H1 (cell line): ENCODE measurements at regions not wholly inside any gene's neighbourhood (a gene's known extent, or its start where the extent isn't known, plus 50 kb on each side); places are given as distances from the start of the nearest gene placed in this dataset.

ENCODE experiments used
- CTCF ChIA-PET: fragments of 300-600 bp; sonication (Branson Sonifier 250); formaldehyde crosslinking; loops from one replicate; lab custom pipeline; 2021; ENCODE audit not compliant: partially characterized antibody; lab: Charles Lee
- POLR2A ChIA-PET: fragments of 300-600 bp; sonication (Branson Sonifier 250); formaldehyde crosslinking; loops from one replicate; lab custom pipeline; 2021; ENCODE audit warnings: inconsistent platforms; ENCODE audit not compliant: partially characterized antibody; lab: Charles Lee
- DNase-seq, 2 experiments: peaks; one replicate each; pipeline versions ENCODE4 v3.0.0 to v3.0.0-alpha.2; 2010 to 2022; ENCODE audit warnings: low spot score in 2 of 2, low read depth in 1 of 2, mixed read lengths in 1 of 2
- FAIRE-seq: peaks from 2 replicates; lab custom pipeline; 2011; peaks lifted over from hg19 to GRCh38; lab: Jason Lieb, UNC
- H2AFZ ChIP-seq: 2 replicates; pipeline ENCODE4 v1.8.1; 2012; ENCODE audit warnings: low read length, inconsistent platforms
- H2AK5ac ChIP-seq: 2 replicates; pipeline ENCODE4 v1.6.1; 2013; ENCODE audit warnings: low read depth, low read length
- H2BK120ac ChIP-seq: replicated peaks from 2 replicates; pipeline ENCODE3; 2013; ENCODE audit warnings: low read depth, low read length, inconsistent platforms
- H2BK12ac ChIP-seq: 2 replicates; pipeline ENCODE4 v1.6.1; 2013; ENCODE audit warnings: low read depth, low read length
- H2BK15ac ChIP-seq: 2 replicates; pipeline ENCODE4 v1.6.1; 2013; ENCODE audit warnings: low read length
- H2BK20ac ChIP-seq: 2 replicates; pipeline ENCODE4 v1.6.1; 2013; ENCODE audit warnings: low read length
- H2BK5ac ChIP-seq: 2 replicates; pipeline ENCODE4 v1.6.1; 2013; ENCODE audit warnings: low read depth, low read length
- H3K14ac ChIP-seq: 2 replicates; pipeline ENCODE4 v1.6.1; 2013; ENCODE audit warnings: inconsistent platforms; ENCODE audit not compliant: insufficient read length
- H3K18ac ChIP-seq: 2 replicates; pipeline ENCODE4 v1.6.1; 2013; ENCODE audit warnings: low read length; ENCODE audit errors: extremely low read depth
- H3K23ac ChIP-seq: 2 replicates; pipeline ENCODE4 v1.6.1; 2013; ENCODE audit warnings: inconsistent platforms; ENCODE audit not compliant: insufficient read length
- H3K23me2 ChIP-seq: 2 replicates; pipeline ENCODE4 v1.6.1; 2013; ENCODE audit warnings: low read depth, low read length
- H3K27ac ChIP-seq: 2 replicates; pipeline ENCODE4 v1.6.1; 2011; ENCODE audit warnings: low read depth, low read length, inconsistent platforms
- H3K27me3 ChIP-seq, 4 experiments: replicated peaks in 1 of 4; 1 replicate in 1 of 4; 2 replicates in 3 of 4; pipeline versions ENCODE4 v1.6.1 to v1.8.1; 2011 to 2013; ENCODE audit warnings: low read length in 3 of 4, mild to moderate bottlenecking in 3 of 4, inconsistent platforms in 2 of 4, mixed read lengths in 2 of 4, moderate library complexity in 1 of 4; ENCODE audit not compliant: control insufficient read depth in 3 of 4, insufficient read depth in 3 of 4; ENCODE audit errors: extremely low read depth in 1 of 4
- H3K36me3 ChIP-seq, 4 experiments: 2 replicates each; pipeline versions ENCODE4 v1.6.1 to v1.8.1; 2011 to 2013; ENCODE audit warnings: mild to moderate bottlenecking in 4 of 4, low read length in 3 of 4, moderate library complexity in 2 of 4, control low read depth in 1 of 4, inconsistent platforms in 1 of 4; ENCODE audit not compliant: insufficient read depth in 4 of 4, control insufficient read depth in 2 of 4
- H3K4ac ChIP-seq: replicated peaks from 2 replicates; pipeline ENCODE3; 2013; ENCODE audit warnings: low read length, low read depth, mixed read lengths, inconsistent platforms; ENCODE audit not compliant: insufficient read length
- H3K4me1 ChIP-seq, 4 experiments: replicated peaks in 1 of 4; 1 replicate in 1 of 4; 2 replicates in 3 of 4; pipeline versions ENCODE4 v1.6.1 to v1.8.1; 2011 to 2013; ENCODE audit warnings: low read length in 3 of 4, inconsistent platforms in 2 of 4, mixed read lengths in 1 of 4; ENCODE audit not compliant: insufficient read depth in 4 of 4, control insufficient read depth in 3 of 4
- H3K4me2 ChIP-seq, 2 experiments: 2 replicates each; pipeline versions ENCODE4 v1.6.1 to v1.8.1; 2011 to 2013; ENCODE audit warnings: low read depth in 2 of 2, low read length in 2 of 2, control low read depth in 1 of 2, inconsistent platforms in 1 of 2, mild to moderate bottlenecking in 1 of 2; ENCODE audit not compliant: insufficient read depth in 1 of 2
- H3K4me3 ChIP-seq, 4 experiments: fragments of 200-600, 300-600 bp in 1 of 4; sonication (generic), shearing (Covaris generic), sonication (Bioruptor Twin) in 1 of 4; 2 replicates each; pipeline versions ENCODE4 v1.5.1 to v1.8.1; 2011 to 2016; ENCODE audit warnings: low read length in 4 of 4, low read depth in 3 of 4, control low read depth in 2 of 4, inconsistent platforms in 2 of 4, mild to moderate bottlenecking in 2 of 4, mixed read lengths in 1 of 4, moderate library complexity in 1 of 4; ENCODE audit not compliant: insufficient read depth in 2 of 4; ENCODE audit errors: extremely low read depth in 1 of 4
- H3K56ac ChIP-seq: replicated peaks from 2 replicates; pipeline ENCODE3; 2013; ENCODE audit warnings: low read depth, mild to moderate bottlenecking, mixed read lengths, low read length, inconsistent platforms; ENCODE audit not compliant: insufficient read length
- H3K79me1 ChIP-seq: 2 replicates; pipeline ENCODE4 v1.6.1; 2013; ENCODE audit warnings: low read depth, low read length, control low read depth
- H3K79me2 ChIP-seq, 2 experiments: 2 replicates each; pipeline versions ENCODE4 v1.6.1 to v1.8.1; 2012 to 2013; ENCODE audit warnings: low read length in 2 of 2, mild to moderate bottlenecking in 2 of 2, inconsistent platforms in 1 of 2; ENCODE audit not compliant: insufficient read depth in 2 of 2, control insufficient read depth in 1 of 2
- H3K9ac ChIP-seq, 4 experiments: replicated peaks in 1 of 4; 1 replicate in 1 of 4; 2 replicates in 3 of 4; pipeline versions ENCODE4 v1.6.1 to v1.8.1; 2011 to 2013; ENCODE audit warnings: low read depth in 3 of 4, low read length in 3 of 4, control low read depth in 2 of 4, mild to moderate bottlenecking in 2 of 4, moderate library complexity in 2 of 4, inconsistent platforms in 1 of 4; ENCODE audit errors: extremely low read depth in 1 of 4
- H3K9me3 ChIP-seq, 2 experiments: 2 replicates each; pipeline versions ENCODE4 v1.6.1 to v1.8.1; 2012 to 2013; ENCODE audit warnings: mild to moderate bottlenecking in 2 of 2, moderate library complexity in 2 of 2, control low read depth in 1 of 2, inconsistent platforms in 1 of 2, low read depth in 1 of 2, low read length in 1 of 2, mixed read lengths in 1 of 2; ENCODE audit not compliant: insufficient read depth in 2 of 2
- H4K20me1 ChIP-seq, 2 experiments: replicated peaks in 1 of 2; 2 replicates each; pipeline versions ENCODE3 to v1.8.1; 2011 to 2013; ENCODE audit warnings: inconsistent platforms in 2 of 2, low read length in 2 of 2, mild to moderate bottlenecking in 1 of 2; ENCODE audit not compliant: insufficient read depth in 2 of 2, control insufficient read depth in 1 of 2
- H4K5ac ChIP-seq: 2 replicates; pipeline ENCODE4 v1.6.1; 2013; ENCODE audit warnings: low read length, low read depth, mixed read lengths, inconsistent platforms; ENCODE audit not compliant: insufficient read length
- H4K8ac ChIP-seq: 2 replicates; pipeline ENCODE4 v1.8.0; 2013; ENCODE audit warnings: mild to moderate bottlenecking, moderate library complexity, low read length, inconsistent platforms; ENCODE audit not compliant: insufficient read depth; ENCODE audit errors: extremely low read depth
- H4K91ac ChIP-seq: replicated peaks from 2 replicates; pipeline ENCODE3; 2013; ENCODE audit warnings: low read length, mixed read lengths, inconsistent platforms; ENCODE audit not compliant: insufficient read length
- ASH2L ChIP-seq: fragments of 200-600, 300-600 bp; sonication (generic); IDR thresholded peaks from one replicate; pipeline ENCODE4 v1.7.1; 2017; ENCODE audit warnings: low read length
- CEBPB ChIP-seq: IDR thresholded peaks from 2 replicates; pipeline ENCODE4 v1.6.1; 2012; ENCODE audit warnings: low read depth, low read length
- EGR1 ChIP-seq: IDR thresholded peaks from 2 replicates; pipeline ENCODE4 v1.6.1; 2011; ENCODE audit warnings: low read depth, low read length, borderline replicate concordance
- FOSL1 ChIP-seq: IDR thresholded peaks from 2 replicates; pipeline ENCODE4 v1.6.1; 2011; ENCODE audit warnings: mild to moderate bottlenecking, low read depth, low read length, moderate library complexity; ENCODE audit not compliant: insufficient read depth
- KDM4A ChIP-seq: IDR thresholded peaks from one replicate; pipeline ENCODE4 v1.7.1; 2012; ENCODE audit warnings: low read depth, mild to moderate bottlenecking, moderate library complexity, low read length, inconsistent platforms; ENCODE audit not compliant: severe bottlenecking
- SAP30 ChIP-seq: fragments of 300-600 bp; sonication (generic); IDR thresholded peaks from 2 replicates; pipeline ENCODE4 v1.7.1; 2012; ENCODE audit warnings: low read length, moderate library complexity, mild to moderate bottlenecking, inconsistent platforms; ENCODE audit not compliant: insufficient read depth, insufficient replicate concordance
- WGBS, 2 experiments: shearing (Covaris generic) in 1 of 2; methylation state at CpG; one replicate each; pipeline versions ENCODE4 v1.1.6 to v1.1.7; 2013 to 2015; ENCODE audit warnings: low lambda C conversion rate in 2 of 2, mixed read lengths in 2 of 2, inconsistent platforms in 1 of 2, low coverage in 1 of 2, missing lambda C conversion rate in 1 of 2; ENCODE audit not compliant: insufficient replicate concordance in 2 of 2, insufficient coverage in 1 of 2, insufficient read length in 1 of 2; ENCODE audit errors: extremely low coverage in 1 of 2, missing lambda C conversion rate in 1 of 2; 5-methylcytosine and 5-hydroxymethylcytosine counted together

- H2BK12ac ChIP-seq, result no peak overlapping the region
- no peak overlapping the region for H4K5ac ChIP-seq
- no peaks in the 10 kb centered on the region for H3K79me2 ChIP-seq
- H3K14ac ChIP-seq, result no peak overlapping the region
- ChIA-PET CTCF (interaction anchor here (1.1 kb wide), 1 partner anchor 18 kb away, joined by 3 read pairs; no protein-coding TSS in a partner anchor), POLR2A (no interaction called here)
- no peak overlapping the region for H3K18ac ChIP-seq
- H3K27ac ChIP-seq, result no peak overlapping the region
- H3K9me3 ChIP-seq, result no peaks in the 10 kb centered on the region
- H4K20me1 ChIP-seq, result no peaks in the 10 kb centered on the region
- 65% methylated on average over 6 of the region's 6 CpGs; no CpG with 5 or more reads in 1 of the 2 experiments for WGBS, 2 experiments
- no peak overlapping the region for H2BK120ac ChIP-seq
- no peaks in the 10 kb centered on the region for H3K4me1 ChIP-seq
- H3K79me1 ChIP-seq, result no peaks in the 10 kb centered on the region
- no peaks in the 10 kb centered on the region for H3K27me3 ChIP-seq
- no peak overlapping the region for H4K8ac ChIP-seq
- H2BK15ac ChIP-seq, result no peak overlapping the region
- no peak overlapping the region for H3K9ac ChIP-seq
- H3K4me2 ChIP-seq, result no peak overlapping the region
- no peak for DNase-seq
- H2BK20ac ChIP-seq, result no peak overlapping the region
- H3K23me2 ChIP-seq, result no peaks in the 10 kb centered on the region
- FAIRE-seq, result no peak
- no peak overlapping the region for H3K56ac ChIP-seq
- no peak overlapping the region for H4K91ac ChIP-seq
- H3K23ac ChIP-seq, result no peak overlapping the region
- no peaks in the 10 kb centered on the region for H3K36me3 ChIP-seq
- peak overlapping the region; percentile 16; the same call in 1 of the 2 replicates for H2AFZ ChIP-seq
- H3K4me3 ChIP-seq, result no peak overlapping the region
- no peak overlapping the region for H3K4ac ChIP-seq
- no peak overlapping the region for H2AK5ac ChIP-seq
- H2BK5ac ChIP-seq, result no peak overlapping the region
- no peak for TF ChIP-seq ASH2L
- no peak for TF ChIP-seq CEBPB
- no peak for TF ChIP-seq FOSL1
- TF ChIP-seq EGR1, result no peak
- no peak for TF ChIP-seq KDM4A
- TF ChIP-seq SAP30, result no peak
Measured at GRCh38 chr4:123465416-123465815, 68.8 kb downstream of the SPRY1 start.
